ENCODE measurements at regions not wholly inside any gene's neighbourhood (a gene's known extent, or its start where the extent isn't known, plus 50 kb on each side); places are given as distances from the start of the nearest gene placed in this dataset.
"Not testable (repeated sequence)": the region's sequence is repeated elsewhere in the genome, so short reads cannot be mapped to it uniquely, and the experiment has no call there.

DNA sequence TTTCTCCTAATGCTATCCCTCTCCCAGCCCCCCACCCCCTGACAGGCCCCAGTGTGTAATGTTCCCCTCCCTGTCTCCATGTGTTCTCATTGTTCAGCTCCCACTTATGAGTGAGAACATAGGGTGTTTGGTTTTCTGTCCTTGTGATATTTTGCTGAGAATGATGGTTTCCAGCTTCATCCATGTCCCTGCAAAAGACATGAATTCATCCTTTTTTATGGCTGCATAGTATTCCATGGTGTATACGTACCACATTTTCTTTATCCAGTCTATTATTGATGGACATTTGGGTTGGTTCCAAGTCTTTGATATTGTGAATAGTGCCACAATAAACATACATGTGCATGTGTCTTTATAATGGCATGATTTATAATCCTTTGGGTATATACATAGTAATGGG is 704.2 kb downstream of the PLCL1 start:
- not testable (repeated sequence) for H3K27ac ChIP-seq (ENCODE audit: low read depth in 1 of 2, low read length in 1 of 2); H3K9me3 ChIP-seq (ENCODE audit: control insufficient read depth in 2 of 2, insufficient read depth in 1 of 2, low read length in 1 of 2); H3K36me3 ChIP-seq (ENCODE audit: control insufficient read depth in 2 of 2, insufficient read depth in 2 of 2, low read length in 1 of 2); H3K4me1 ChIP-seq (ENCODE audit: control insufficient read depth in 2 of 2, insufficient read depth in 2 of 2, low read length in 2 of 2); DNase-seq (ENCODE audit: low read depth in 6 of 9, low spot score in 9 of 9); H3K27me3 ChIP-seq (ENCODE audit: control insufficient read depth in 2 of 2, insufficient read depth in 1 of 2, low read length in 1 of 2); H3K4me3 ChIP-seq (ENCODE audit: low read length in 2 of 2)
- 94% methylated on average over 1 of the region's 1 CpG for WGBS

DNA sequence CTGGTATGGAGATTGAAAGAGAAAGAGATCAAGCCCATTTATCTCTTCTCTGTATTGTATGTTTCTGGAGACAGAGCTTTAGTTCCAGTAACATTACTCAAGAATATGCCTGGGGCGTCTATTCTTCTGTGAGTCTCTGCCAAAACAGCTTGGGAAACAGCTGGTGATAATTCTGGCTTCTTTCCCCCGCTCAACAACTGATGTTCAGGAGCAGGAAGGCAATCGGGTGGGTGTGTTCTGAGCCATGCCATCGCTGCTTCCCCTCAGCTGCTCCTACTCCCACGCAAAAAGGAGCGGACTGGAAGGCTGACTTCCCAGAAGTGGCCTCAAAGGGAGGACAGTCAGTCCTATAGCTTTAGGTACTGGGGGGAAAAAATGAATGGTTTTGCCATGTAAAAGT is 695.1 kb downstream of the PLCL1 start:
- 49% methylated on average over 6 of the region's 6 CpGs for WGBS

DNA sequence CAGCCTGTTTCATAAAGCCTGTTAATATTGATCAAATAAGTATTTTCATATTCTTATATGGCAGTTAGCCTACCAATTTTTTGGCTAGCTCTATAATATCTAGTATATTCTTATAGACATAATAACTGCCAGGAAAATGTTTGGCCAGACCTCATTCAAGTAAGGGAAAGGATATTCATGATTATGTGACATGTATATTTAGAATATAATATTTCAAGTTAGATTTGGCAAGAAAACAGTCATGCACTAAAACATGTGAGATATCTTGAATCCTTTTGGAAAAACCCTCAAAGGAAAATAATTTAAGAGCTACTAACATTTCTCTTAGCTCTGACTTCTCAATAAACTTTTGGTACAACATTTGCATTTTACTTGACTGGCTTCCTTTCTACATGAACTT is 694.1 kb downstream of the PLCL1 start:
- H3K27me3 ChIP-seq (ENCODE audit: control insufficient read depth in 2 of 2, insufficient read depth in 1 of 2, low read length in 1 of 2): no peaks in the 10 kb centered on the region

More for the DNA sequence above, 695.1 kb downstream of the PLCL1 start:
- DNase-seq (ENCODE audit: low read depth in 6 of 9, low spot score in 9 of 9): no peak
- Histone ChIP-seq H3K27ac (ENCODE audit: low read depth in 1 of 2, low read length in 1 of 2) (no peak overlapping the region), H3K27me3 (ENCODE audit: control insufficient read depth in 2 of 2, insufficient read depth in 1 of 2, low read length in 1 of 2) (no peaks in the 10 kb centered on the region), H3K36me3 (ENCODE audit: control insufficient read depth in 2 of 2, insufficient read depth in 2 of 2, low read length in 1 of 2) (no peaks in the 10 kb centered on the region), H3K4me1 (ENCODE audit: control insufficient read depth in 2 of 2, insufficient read depth in 2 of 2, low read length in 2 of 2) (no peaks in the 10 kb centered on the region), H3K9me3 (ENCODE audit: control insufficient read depth in 2 of 2, insufficient read depth in 1 of 2, low read length in 1 of 2) (no peaks in the 10 kb centered on the region), H3K4me3 (ENCODE audit: low read length in 2 of 2) (no peak overlapping the region)

DNA sequence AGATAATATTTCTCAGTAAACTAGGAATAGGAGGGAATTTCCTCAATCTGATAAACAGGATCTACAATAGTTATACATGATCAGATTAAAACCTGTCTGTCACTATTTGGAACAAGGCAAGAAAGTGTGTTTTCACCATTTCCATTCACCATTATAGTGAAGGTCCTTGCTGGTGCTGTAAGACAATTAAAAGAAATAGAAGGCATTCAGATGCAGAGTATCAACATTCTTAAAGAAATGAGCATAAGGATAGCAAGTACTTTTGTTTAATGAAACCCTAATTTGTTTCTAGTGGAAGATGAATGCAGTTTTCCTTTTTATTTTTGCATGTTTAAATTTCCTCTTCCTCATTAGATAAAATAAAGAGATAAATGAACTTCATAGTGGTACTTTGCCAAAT is 693.7 kb downstream of the PLCL1 start:
- Histone ChIP-seq H3K4me3 (ENCODE audit: low read length in 2 of 2) (no peak overlapping the region), H3K4me1 (ENCODE audit: control insufficient read depth in 2 of 2, insufficient read depth in 2 of 2, low read length in 2 of 2) (no peaks in the 10 kb centered on the region), H3K36me3 (ENCODE audit: control insufficient read depth in 2 of 2, insufficient read depth in 2 of 2, low read length in 1 of 2) (no peaks in the 10 kb centered on the region), H3K27me3 (ENCODE audit: control insufficient read depth in 2 of 2, insufficient read depth in 1 of 2, low read length in 1 of 2) (no peaks in the 10 kb centered on the region), H3K27ac (ENCODE audit: low read depth in 1 of 2, low read length in 1 of 2) (no peak overlapping the region), H3K9me3 (ENCODE audit: control insufficient read depth in 2 of 2, insufficient read depth in 1 of 2, low read length in 1 of 2) (no peaks in the 10 kb centered on the region)
- DNase-seq (ENCODE audit: low read depth in 6 of 9, low spot score in 9 of 9): no peak

More for the DNA sequence above, 694.1 kb downstream of the PLCL1 start:
- no peaks in the 10 kb centered on the region for H3K4me1 ChIP-seq (ENCODE audit: control insufficient read depth in 2 of 2, insufficient read depth in 2 of 2, low read length in 2 of 2)
- H3K4me3 ChIP-seq (ENCODE audit: low read length in 2 of 2): no peak overlapping the region
- no peak for DNase-seq (ENCODE audit: low read depth in 6 of 9, low spot score in 9 of 9)
- H3K27ac ChIP-seq (ENCODE audit: low read depth in 1 of 2, low read length in 1 of 2): no peak overlapping the region
- H3K9me3 ChIP-seq (ENCODE audit: control insufficient read depth in 2 of 2, insufficient read depth in 1 of 2, low read length in 1 of 2): no peaks in the 10 kb centered on the region
- no peaks in the 10 kb centered on the region for H3K36me3 ChIP-seq (ENCODE audit: control insufficient read depth in 2 of 2, insufficient read depth in 2 of 2, low read length in 1 of 2)

DNA sequence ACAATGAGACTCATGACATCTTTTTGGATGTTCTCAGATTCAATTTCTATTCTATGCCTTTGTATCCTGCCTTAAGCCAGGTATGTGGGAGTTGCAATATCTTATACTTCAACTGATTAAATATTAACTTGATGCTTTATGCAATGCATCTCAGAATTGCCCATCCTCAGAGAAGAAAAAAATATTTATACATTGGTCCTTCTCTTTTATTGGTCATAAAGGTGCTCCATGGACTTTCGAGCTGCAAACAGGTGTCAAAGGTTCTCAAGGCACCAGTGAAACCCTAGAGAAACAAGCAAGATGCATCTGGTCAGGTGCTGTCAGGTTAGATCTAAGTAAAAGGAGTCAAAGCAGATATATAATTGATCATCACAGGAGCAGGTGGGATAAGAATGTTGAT is 690.5 kb downstream of the PLCL1 start:
- H3K36me3 ChIP-seq (ENCODE audit: control insufficient read depth in 2 of 2, insufficient read depth in 2 of 2, low read length in 1 of 2): no peaks in the 10 kb centered on the region
- H3K9me3 ChIP-seq (ENCODE audit: control insufficient read depth in 2 of 2, insufficient read depth in 1 of 2, low read length in 1 of 2): no peaks in the 10 kb centered on the region
- DNase-seq (ENCODE audit: low read depth in 6 of 9, low spot score in 9 of 9): no peak
- WGBS: 88% methylated on average over 1 of the region's 1 CpG
- H3K27me3 ChIP-seq (ENCODE audit: control insufficient read depth in 2 of 2, insufficient read depth in 1 of 2, low read length in 1 of 2): no peaks in the 10 kb centered on the region
- no peaks in the 10 kb centered on the region for H3K4me1 ChIP-seq (ENCODE audit: control insufficient read depth in 2 of 2, insufficient read depth in 2 of 2, low read length in 2 of 2)
- no peak overlapping the region for H3K27ac ChIP-seq (ENCODE audit: low read depth in 1 of 2, low read length in 1 of 2)
- no peak overlapping the region for H3K4me3 ChIP-seq (ENCODE audit: low read length in 2 of 2)

DNA sequence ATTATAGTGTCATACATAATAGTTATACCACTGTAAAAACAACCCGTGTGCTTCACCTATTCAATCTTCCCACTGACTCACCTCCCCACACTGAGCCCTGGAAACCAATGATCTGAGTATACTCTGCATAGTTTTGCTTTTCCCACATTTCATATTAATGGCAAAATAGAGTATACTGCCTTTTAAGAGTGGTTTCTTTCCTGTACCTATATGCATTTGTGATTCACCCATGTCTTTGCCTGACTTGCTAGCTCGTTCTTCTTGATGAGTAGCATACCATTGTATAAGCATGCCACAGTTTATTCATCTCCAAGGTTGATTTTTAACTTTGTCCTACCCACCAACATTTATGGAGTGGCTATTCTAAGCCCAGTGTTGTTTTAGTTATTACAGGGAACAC is 686.4 kb downstream of the PLCL1 start:
- Histone ChIP-seq H3K27me3 (ENCODE audit: control insufficient read depth in 2 of 2, insufficient read depth in 1 of 2, low read length in 1 of 2) (no peaks in the 10 kb centered on the region), H3K9me3 (ENCODE audit: control insufficient read depth in 2 of 2, insufficient read depth in 1 of 2, low read length in 1 of 2) (no peaks in the 10 kb centered on the region), H3K36me3 (ENCODE audit: control insufficient read depth in 2 of 2, insufficient read depth in 2 of 2, low read length in 1 of 2) (no peaks in the 10 kb centered on the region), H3K27ac (ENCODE audit: low read depth in 1 of 2, low read length in 1 of 2) (no peak overlapping the region), H3K4me1 (ENCODE audit: control insufficient read depth in 2 of 2, insufficient read depth in 2 of 2, low read length in 2 of 2) (no peaks in the 10 kb centered on the region), H3K4me3 (ENCODE audit: low read length in 2 of 2) (no peak overlapping the region)
- 78% methylated on average over 2 of the region's 2 CpGs for WGBS
- DNase-seq (ENCODE audit: low read depth in 6 of 9, low spot score in 9 of 9): no peak

DNA sequence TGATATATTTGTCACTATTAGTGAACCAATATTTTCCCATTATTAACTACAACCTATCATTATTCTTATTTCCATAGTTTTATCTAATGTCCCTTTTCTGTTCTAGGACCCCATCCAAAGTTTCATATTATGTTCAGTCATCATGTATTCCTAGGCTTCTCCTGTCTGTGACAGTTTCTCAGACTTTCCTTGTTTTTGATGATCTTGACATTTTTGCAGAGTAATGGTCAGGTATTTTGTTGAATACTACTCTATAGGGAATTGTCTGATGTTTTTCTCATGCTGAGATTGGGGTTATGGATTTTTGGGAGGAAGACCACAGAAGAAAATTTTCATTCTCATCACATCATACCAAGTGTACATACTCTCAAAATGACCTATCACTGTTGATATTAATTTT is 684.6 kb downstream of the PLCL1 start:
- H3K4me1 ChIP-seq (ENCODE audit: control insufficient read depth in 2 of 2, insufficient read depth in 2 of 2, low read length in 2 of 2): no peaks in the 10 kb centered on the region
- no peaks in the 10 kb centered on the region for H3K9me3 ChIP-seq (ENCODE audit: control insufficient read depth in 2 of 2, insufficient read depth in 1 of 2, low read length in 1 of 2)
- no peaks in the 10 kb centered on the region for H3K27me3 ChIP-seq (ENCODE audit: control insufficient read depth in 2 of 2, insufficient read depth in 1 of 2, low read length in 1 of 2)
- no peaks in the 10 kb centered on the region for H3K36me3 ChIP-seq (ENCODE audit: control insufficient read depth in 2 of 2, insufficient read depth in 2 of 2, low read length in 1 of 2)
- H3K4me3 ChIP-seq (ENCODE audit: low read length in 2 of 2): no peak overlapping the region
- H3K27ac ChIP-seq (ENCODE audit: low read depth in 1 of 2, low read length in 1 of 2): no peak overlapping the region
- no peak for DNase-seq (ENCODE audit: low read depth in 6 of 9, low spot score in 9 of 9)

DNA sequence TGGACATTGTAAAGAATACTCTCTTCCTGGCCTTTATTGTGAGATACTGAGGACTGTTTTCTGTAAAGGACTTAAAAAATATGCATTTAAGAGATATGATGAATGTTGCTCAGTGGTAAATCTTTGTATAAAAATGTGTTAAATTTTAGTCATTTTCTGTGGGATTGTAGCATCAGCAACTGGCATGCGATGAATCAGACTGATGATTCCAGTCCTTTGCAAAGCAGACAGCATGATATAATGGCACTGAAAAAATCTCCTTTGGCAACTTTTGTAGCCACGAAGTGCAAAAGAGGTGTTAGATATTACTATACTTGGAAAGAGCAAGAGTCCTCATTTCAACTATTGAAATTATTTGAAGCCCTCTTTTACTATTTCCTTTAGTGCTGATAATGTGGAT is 678.7 kb downstream of the PLCL1 start:
- DNase-seq (ENCODE audit: low read depth in 6 of 9, low spot score in 9 of 9): no peak
- Histone ChIP-seq H3K4me1 (ENCODE audit: control insufficient read depth in 2 of 2, insufficient read depth in 2 of 2, low read length in 2 of 2) (no peaks in the 10 kb centered on the region), H3K27me3 (ENCODE audit: control insufficient read depth in 2 of 2, insufficient read depth in 1 of 2, low read length in 1 of 2) (no peaks in the 10 kb centered on the region), H3K36me3 (ENCODE audit: control insufficient read depth in 2 of 2, insufficient read depth in 2 of 2, low read length in 1 of 2) (no peaks in the 10 kb centered on the region), H3K9me3 (ENCODE audit: control insufficient read depth in 2 of 2, insufficient read depth in 1 of 2, low read length in 1 of 2) (no peaks in the 10 kb centered on the region), H3K4me3 (ENCODE audit: low read length in 2 of 2) (no peak overlapping the region), H3K27ac (ENCODE audit: low read depth in 1 of 2, low read length in 1 of 2) (no peak overlapping the region)
- 81% methylated on average over 2 of the region's 2 CpGs for WGBS

DNA sequence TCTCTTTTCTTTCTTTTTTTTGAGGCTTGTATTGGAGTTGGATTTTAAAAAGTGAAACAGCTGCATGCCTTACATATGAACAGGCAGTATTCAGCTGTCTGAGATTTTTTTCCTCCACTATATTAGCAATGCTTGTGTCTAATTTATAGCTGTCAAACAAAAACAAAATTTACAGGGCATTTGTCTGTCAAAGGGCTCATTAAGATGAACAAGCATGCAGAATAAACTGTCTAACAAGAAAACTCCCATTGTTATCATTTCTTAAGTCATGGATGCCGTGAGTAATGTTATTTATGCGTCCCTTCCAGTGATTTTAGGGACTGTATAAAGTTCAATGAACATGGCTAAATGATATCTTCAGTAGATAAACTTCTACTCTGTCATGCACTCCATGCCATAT is 674.7 kb downstream of the PLCL1 start:
- H3K36me3 ChIP-seq (ENCODE audit: control insufficient read depth in 2 of 2, insufficient read depth in 2 of 2, low read length in 1 of 2): no peaks in the 10 kb centered on the region
- no peaks in the 10 kb centered on the region for H3K27me3 ChIP-seq (ENCODE audit: control insufficient read depth in 2 of 2, insufficient read depth in 1 of 2, low read length in 1 of 2)
- H3K9me3 ChIP-seq (ENCODE audit: control insufficient read depth in 2 of 2, insufficient read depth in 1 of 2, low read length in 1 of 2): no peaks in the 10 kb centered on the region
- WGBS: 88% methylated on average over 2 of the region's 2 CpGs
- DNase-seq (ENCODE audit: low read depth in 6 of 9, low spot score in 9 of 9): no peak
- H3K4me3 ChIP-seq (ENCODE audit: low read length in 2 of 2): no peak overlapping the region
- no peaks in the 10 kb centered on the region for H3K4me1 ChIP-seq (ENCODE audit: control insufficient read depth in 2 of 2, insufficient read depth in 2 of 2, low read length in 2 of 2)
- H3K27ac ChIP-seq (ENCODE audit: low read depth in 1 of 2, low read length in 1 of 2): no peak overlapping the region

DNA sequence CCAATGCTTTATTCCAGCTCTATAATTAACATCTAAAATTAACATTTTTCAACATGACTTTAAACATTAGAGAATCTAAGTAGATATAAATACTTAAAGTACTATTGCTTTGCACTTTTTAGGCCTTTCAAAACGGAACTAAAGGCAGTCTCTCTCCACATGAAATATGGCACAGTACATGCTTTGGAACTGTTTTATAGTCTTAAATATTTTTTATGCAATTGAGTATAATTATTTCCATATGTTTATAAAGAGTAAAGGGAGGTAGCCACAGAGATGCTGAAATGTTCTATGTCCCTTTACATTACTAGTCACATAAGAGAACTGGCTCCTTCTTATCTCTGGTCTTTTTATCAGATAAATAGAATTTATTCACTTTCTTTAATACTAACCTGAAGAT is 674.0 kb downstream of the PLCL1 start:
- Histone ChIP-seq H3K36me3 (ENCODE audit: control insufficient read depth in 2 of 2, insufficient read depth in 2 of 2, low read length in 1 of 2) (no peaks in the 10 kb centered on the region), H3K9me3 (ENCODE audit: control insufficient read depth in 2 of 2, insufficient read depth in 1 of 2, low read length in 1 of 2) (no peaks in the 10 kb centered on the region), H3K27me3 (ENCODE audit: control insufficient read depth in 2 of 2, insufficient read depth in 1 of 2, low read length in 1 of 2) (no peaks in the 10 kb centered on the region), H3K27ac (ENCODE audit: low read depth in 1 of 2, low read length in 1 of 2) (no peak overlapping the region), H3K4me1 (ENCODE audit: control insufficient read depth in 2 of 2, insufficient read depth in 2 of 2, low read length in 2 of 2) (no peaks in the 10 kb centered on the region), H3K4me3 (ENCODE audit: low read length in 2 of 2) (no peak overlapping the region)
- no peak for DNase-seq (ENCODE audit: low read depth in 6 of 9, low spot score in 9 of 9)
- 92% methylated on average over 1 of the region's 1 CpG for WGBS

Data from thymus (tissue), 11 donors.